ENCODE measurements at regions not wholly inside any gene's neighbourhood (a gene's known extent, or its start where the extent isn't known, plus 50 kb on each side); places are given as distances from the start of the nearest gene placed in this dataset.
"Not testable (repeated sequence)": the region's sequence is repeated elsewhere in the genome, so short reads cannot be mapped to it uniquely, and the experiment has no call there.

GRCh38 chr16:88332921-88333825, 49.6 kb upstream of the ZNF469 start (continued):
- peak; percentile 76 for TF ChIP-seq PYGO2 (tag; IDR thresholded peaks at IDR 0.05)
- TF ChIP-seq NR2C1 (IDR thresholded peaks at IDR 0.05), result not testable (repeated sequence)
- peak; percentile 83 for TF ChIP-seq NR2C1 (tag; IDR thresholded peaks at IDR 0.05)
- 0 out of 2 replicates have a peak, but pooled peaks have one; percentile 61 for TF ChIP-seq XRCC5 (IDR thresholded peaks at IDR 0.05; ENCODE audit: low read depth, low read length)
- TF ChIP-seq HMGN3 (IDR thresholded peaks at IDR 0.05; ENCODE audit: borderline replicate concordance, extremely low read depth, insufficient read length, low read depth, low read length), result peak; percentile 64
- TF ChIP-seq, protein P1, sequence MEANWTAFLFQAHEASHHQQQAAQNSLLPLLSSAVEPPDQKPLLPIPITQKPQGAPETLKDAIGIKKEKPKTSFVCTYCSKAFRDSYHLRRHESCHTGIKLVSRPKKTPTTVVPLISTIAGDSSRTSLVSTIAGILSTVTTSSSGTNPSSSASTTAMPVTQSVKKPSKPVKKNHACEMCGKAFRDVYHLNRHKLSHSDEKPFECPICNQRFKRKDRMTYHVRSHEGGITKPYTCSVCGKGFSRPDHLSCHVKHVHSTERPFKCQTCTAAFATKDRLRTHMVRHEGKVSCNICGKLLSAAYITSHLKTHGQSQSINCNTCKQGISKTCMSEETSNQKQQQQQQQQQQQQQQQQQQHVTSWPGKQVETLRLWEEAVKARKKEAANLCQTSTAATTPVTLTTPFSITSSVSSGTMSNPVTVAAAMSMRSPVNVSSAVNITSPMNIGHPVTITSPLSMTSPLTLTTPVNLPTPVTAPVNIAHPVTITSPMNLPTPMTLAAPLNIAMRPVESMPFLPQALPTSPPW (CRISPR knock-in tag; IDR thresholded peaks at IDR 0.05), result peak; percentile 90
- peak; percentile 30; the same call in 1 of the 2 replicates for TF ChIP-seq ZNF23 (CRISPR knock-in tag; IDR thresholded peaks at IDR 0.05)
- peak; percentile 74; the same call in 1 of the 2 replicates for TF ChIP-seq TFAP4 (CRISPR knock-in tag; IDR thresholded peaks at IDR 0.05; ENCODE audit: borderline replicate concordance)
- peak; percentile 72 for TF ChIP-seq CTBP1 (IDR thresholded peaks at IDR 0.05; ENCODE audit: borderline replicate concordance)
- peak; percentile 97 for TF ChIP-seq ZNF592 (IDR thresholded peaks at IDR 0.05)
- TF ChIP-seq LEF1 (IDR thresholded peaks at IDR 0.05), result 0 out of 2 replicates have a peak, but pooled peaks have one; percentile 8
- TF ChIP-seq GATAD2A (IDR thresholded peaks at IDR 0.05), result peak; percentile 97
- 0 out of 2 replicates have a peak, but pooled peaks have one; percentile 37 for TF ChIP-seq ZNF354B (CRISPR knock-in tag; IDR thresholded peaks at IDR 0.05)
- peak; percentile 91 for TF ChIP-seq NFRKB (IDR thresholded peaks at IDR 0.05; ENCODE audit: low read depth)
- TF ChIP-seq, protein P2, sequence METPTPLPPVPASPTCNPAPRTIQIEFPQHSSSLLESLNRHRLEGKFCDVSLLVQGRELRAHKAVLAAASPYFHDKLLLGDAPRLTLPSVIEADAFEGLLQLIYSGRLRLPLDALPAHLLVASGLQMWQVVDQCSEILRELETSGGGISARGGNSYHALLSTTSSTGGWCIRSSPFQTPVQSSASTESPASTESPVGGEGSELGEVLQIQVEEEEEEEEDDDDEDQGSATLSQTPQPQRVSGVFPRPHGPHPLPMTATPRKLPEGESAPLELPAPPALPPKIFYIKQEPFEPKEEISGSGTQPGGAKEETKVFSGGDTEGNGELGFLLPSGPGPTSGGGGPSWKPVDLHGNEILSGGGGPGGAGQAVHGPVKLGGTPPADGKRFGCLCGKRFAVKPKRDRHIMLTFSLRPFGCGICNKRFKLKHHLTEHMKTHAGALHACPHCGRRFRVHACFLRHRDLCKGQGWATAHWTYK (CRISPR knock-in tag; IDR thresholded peaks at IDR 0.05), result peak; percentile 96
- peak; percentile 73 for TF ChIP-seq RBBP5 (IDR thresholded peaks at IDR 0.05; ENCODE audit: borderline replicate concordance, insufficient read depth, low read length, poor library complexity, severe bottlenecking)
- TF ChIP-seq ZNF143 (CRISPR knock-in tag; IDR thresholded peaks at IDR 0.05), result peak; percentile 66
- peak; percentile 77 for TF ChIP-seq BRD9 (IDR thresholded peaks at IDR 0.05; ENCODE audit: low read depth, partially characterized antibody)
- peak; percentile 94 for TF ChIP-seq FOSL1 (tag; conservative IDR thresholded peaks at IDR 0.05)
- TF ChIP-seq DPF2 (IDR thresholded peaks at IDR 0.05), result peak; percentile 70
- peak; percentile 82; the same call in 1 of the 2 replicates for TF ChIP-seq HIVEP1 (CRISPR knock-in tag; IDR thresholded peaks at IDR 0.05)

All from K562 (cell line).